ENCODE measurements at regions not wholly inside any gene's neighbourhood (a gene's known extent, or its start where the extent isn't known, plus 50 kb on each side); places are given as distances from the start of the nearest gene placed in this dataset.

DNA sequence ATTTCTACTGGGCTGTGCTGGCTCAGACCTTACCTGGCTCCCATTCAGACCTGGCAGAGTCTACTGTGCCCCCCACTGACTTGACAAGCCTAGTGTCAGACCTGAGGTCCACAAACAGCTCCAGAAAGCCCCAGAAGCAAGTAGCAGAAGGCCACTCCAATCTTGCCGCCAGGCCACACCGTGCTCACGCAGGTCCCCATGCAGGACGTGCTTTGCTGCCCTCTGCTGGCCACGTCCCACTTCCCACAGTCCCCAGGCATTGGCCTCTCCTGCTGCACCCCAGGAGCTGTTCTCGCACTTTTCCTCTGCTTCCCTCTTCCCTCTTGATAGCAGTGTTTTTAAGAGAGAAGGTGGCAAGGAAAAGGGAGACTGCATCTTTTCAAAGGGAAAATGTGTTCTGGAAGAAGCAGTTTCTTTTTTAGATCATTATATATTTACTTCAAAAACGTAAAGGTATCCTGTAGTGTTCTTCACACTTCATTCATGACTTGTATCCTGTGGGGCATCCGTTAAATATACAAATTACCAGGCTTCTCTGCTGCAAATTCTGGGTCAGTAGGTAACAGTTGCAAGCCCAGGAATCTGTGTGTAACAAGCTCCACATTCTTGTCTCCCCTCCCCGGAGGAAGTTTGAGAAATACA, 81.4 kb upstream of the PAPOLG start:
- Histone ChIP-seq H3K4me3 (ENCODE audit: low read length in 2 of 2) (no peak overlapping the region), H3K4me1 (ENCODE audit: control insufficient read depth in 1 of 2, insufficient read depth in 2 of 2, low read length in 2 of 2) (no peaks in the 10 kb centered on the region), H3K27me3 (ENCODE audit: control insufficient read depth in 1 of 2, insufficient read depth in 2 of 2, low read length in 1 of 2) (no peaks in the 10 kb centered on the region), H3K36me3 (ENCODE audit: control insufficient read depth in 1 of 2, insufficient read depth in 2 of 2, low read length in 1 of 2) (no peaks in the 10 kb centered on the region), H3K9me3 (ENCODE audit: control insufficient read depth, low read length) (no peaks in the 10 kb centered on the region), H3K27ac (ENCODE audit: low read depth in 1 of 2, low read length in 2 of 2) (no peak overlapping the region)
- DNase-seq: peak; percentile 89 to 94
- intact Hi-C loops (cut with DNase I): no loop called here
- WGBS, 2 donors: 28 to 29% methylated on average over 9 of the region's 9 CpGs
- ATAC-seq (ENCODE audit: low FRiP score): peak; percentile 88

DNA sequence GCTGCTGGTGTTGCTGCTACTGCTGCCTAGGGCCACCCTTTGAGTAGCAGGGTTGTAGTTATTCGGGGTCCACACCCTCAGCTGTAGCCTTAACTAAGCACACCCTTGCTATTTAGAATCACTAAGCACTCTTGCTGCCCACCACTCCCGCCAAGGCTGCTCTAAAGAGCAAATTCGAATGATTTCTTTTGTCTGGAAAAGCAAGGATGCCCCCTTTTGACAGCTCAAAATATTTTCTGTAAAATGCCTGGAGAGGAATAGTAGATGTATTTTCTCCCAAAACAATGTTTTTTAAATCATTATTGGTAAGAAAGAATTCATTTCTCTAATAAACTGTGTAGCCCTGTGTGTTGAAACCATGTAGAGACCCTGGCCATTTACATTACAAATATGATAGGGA, 80.8 kb upstream of the PAPOLG start:
- 73 to 78% methylated on average over 3 of the region's 3 CpGs for WGBS, 2 donors
- no peak for ATAC-seq (ENCODE audit: low FRiP score)
- intact Hi-C loops (cut with DNase I): no loop called here
- H3K27me3 ChIP-seq (ENCODE audit: control insufficient read depth in 1 of 2, insufficient read depth in 2 of 2, low read length in 1 of 2): no peaks in the 10 kb centered on the region
- DNase-seq: no peak
- H3K9me3 ChIP-seq (ENCODE audit: control insufficient read depth, low read length): no peaks in the 10 kb centered on the region
- H3K27ac ChIP-seq (ENCODE audit: low read depth in 1 of 2, low read length in 2 of 2): no peak overlapping the region
- H3K36me3 ChIP-seq (ENCODE audit: control insufficient read depth in 1 of 2, insufficient read depth in 2 of 2, low read length in 1 of 2): no peaks in the 10 kb centered on the region
- no peak overlapping the region for H3K4me3 ChIP-seq (ENCODE audit: low read length in 2 of 2)
- H3K4me1 ChIP-seq (ENCODE audit: control insufficient read depth in 1 of 2, insufficient read depth in 2 of 2, low read length in 2 of 2): no peaks in the 10 kb centered on the region

DNA sequence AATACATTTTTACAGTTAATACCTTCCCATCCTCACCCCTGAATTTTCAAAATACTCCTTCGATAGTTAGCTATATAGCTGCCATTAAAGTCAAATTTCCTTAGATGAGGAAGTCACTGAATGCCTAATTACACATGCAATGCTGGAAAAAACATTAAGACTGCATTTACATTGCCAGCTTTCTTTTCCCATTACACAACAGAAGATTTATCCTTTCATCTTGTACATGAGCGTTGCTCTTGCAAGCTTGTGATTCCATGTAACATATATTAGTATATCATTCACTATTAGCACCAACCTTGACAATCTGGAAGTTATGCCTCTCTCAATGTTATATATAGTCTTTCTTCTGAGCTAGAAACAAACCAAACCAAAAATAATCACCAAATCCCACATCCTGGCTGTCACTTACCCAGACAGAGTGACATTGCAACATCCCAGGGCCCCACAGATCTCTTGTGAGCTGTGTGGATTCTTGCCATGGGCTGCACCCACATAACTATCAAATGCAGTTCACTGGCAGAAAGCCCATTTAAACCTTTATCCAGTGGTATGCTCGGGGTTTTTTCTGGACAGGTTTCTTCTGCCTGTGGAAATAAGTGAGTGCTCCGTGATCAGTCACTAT, 79.2 kb upstream of the PAPOLG start:
- Histone ChIP-seq H3K9me3 (ENCODE audit: control insufficient read depth, low read length) (no peaks in the 10 kb centered on the region), H3K4me3 (ENCODE audit: low read length in 2 of 2) (no peak overlapping the region), H3K27ac (ENCODE audit: low read depth in 1 of 2, low read length in 2 of 2) (no peak overlapping the region), H3K27me3 (ENCODE audit: control insufficient read depth in 1 of 2, insufficient read depth in 2 of 2, low read length in 1 of 2) (no peaks in the 10 kb centered on the region), H3K36me3 (ENCODE audit: control insufficient read depth in 1 of 2, insufficient read depth in 2 of 2, low read length in 1 of 2) (no peaks in the 10 kb centered on the region), H3K4me1 (ENCODE audit: control insufficient read depth in 1 of 2, insufficient read depth in 2 of 2, low read length in 2 of 2) (no peaks in the 10 kb centered on the region)
- no peak for ATAC-seq (ENCODE audit: low FRiP score)
- no peak for DNase-seq
- WGBS, 2 donors: 49 to 55% methylated on average over 4 of the region's 4 CpGs
- intact Hi-C loops (cut with DNase I): no loop called here

DNA sequence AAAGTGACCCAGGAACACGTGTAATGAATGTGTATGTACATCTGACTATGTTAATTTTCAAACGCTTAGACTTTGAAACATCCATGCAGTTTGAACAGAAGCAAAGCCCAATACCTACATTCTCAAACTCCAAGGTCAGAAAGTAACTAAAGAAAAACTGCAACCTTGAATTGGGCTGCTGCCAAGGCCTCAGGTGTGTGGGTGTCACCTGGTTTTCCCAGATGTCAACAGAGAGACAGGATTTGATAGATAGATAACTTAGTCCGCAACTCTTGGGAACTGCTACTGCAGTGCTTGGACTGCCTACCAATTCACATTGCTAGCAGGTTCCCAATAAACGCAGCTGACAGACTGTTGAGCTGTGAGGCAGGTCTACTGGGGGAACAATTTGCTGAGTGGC, 78.7 kb upstream of the PAPOLG start:
- H3K9me3 ChIP-seq (ENCODE audit: control insufficient read depth, low read length): no peaks in the 10 kb centered on the region
- no peak for ATAC-seq (ENCODE audit: low FRiP score)
- intact Hi-C loops (cut with DNase I): no loop called here
- no peak for DNase-seq
- no peak overlapping the region for H3K27ac ChIP-seq (ENCODE audit: low read depth in 1 of 2, low read length in 2 of 2)
- H3K36me3 ChIP-seq (ENCODE audit: control insufficient read depth in 1 of 2, insufficient read depth in 2 of 2, low read length in 1 of 2): no peaks in the 10 kb centered on the region
- no peaks in the 10 kb centered on the region for H3K4me1 ChIP-seq (ENCODE audit: control insufficient read depth in 1 of 2, insufficient read depth in 2 of 2, low read length in 2 of 2)
- 69 to 78% methylated on average over 4 of the region's 4 CpGs for WGBS, 2 donors
- no peak overlapping the region for H3K4me3 ChIP-seq (ENCODE audit: low read length in 2 of 2)
- no peaks in the 10 kb centered on the region for H3K27me3 ChIP-seq (ENCODE audit: control insufficient read depth in 1 of 2, insufficient read depth in 2 of 2, low read length in 1 of 2)

DNA sequence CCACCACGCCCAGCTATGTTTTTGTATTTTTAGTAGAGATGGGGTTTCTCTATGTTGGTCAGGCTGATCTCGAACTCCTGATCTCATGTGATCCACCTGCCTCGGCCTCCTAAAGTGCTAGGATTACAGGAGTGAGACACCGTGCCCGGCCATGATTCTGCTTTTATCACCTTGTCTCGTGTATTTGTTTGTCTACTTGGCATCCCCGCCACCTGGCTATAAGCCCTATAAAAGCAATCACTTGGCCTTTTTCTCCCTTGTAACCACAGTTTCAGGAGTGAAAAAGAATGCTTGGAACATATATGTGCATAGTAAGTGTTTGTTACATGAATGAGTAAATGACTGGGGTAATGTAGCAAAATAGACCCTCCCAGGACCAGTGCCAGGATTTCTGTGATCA, 77.5 kb upstream of the PAPOLG start:
- 48 to 52% methylated on average over 7 of the region's 7 CpGs for WGBS, 2 donors
- H3K36me3 ChIP-seq (ENCODE audit: control insufficient read depth in 1 of 2, insufficient read depth in 2 of 2, low read length in 1 of 2): no peaks in the 10 kb centered on the region
- intact Hi-C loops (cut with DNase I): no loop called here
- no peaks in the 10 kb centered on the region for H3K4me1 ChIP-seq (ENCODE audit: control insufficient read depth in 1 of 2, insufficient read depth in 2 of 2, low read length in 2 of 2)
- H3K27me3 ChIP-seq (ENCODE audit: control insufficient read depth in 1 of 2, insufficient read depth in 2 of 2, low read length in 1 of 2): no peaks in the 10 kb centered on the region
- ATAC-seq (ENCODE audit: low FRiP score): no peak
- no peak for DNase-seq
- H3K4me3 ChIP-seq (ENCODE audit: low read length in 2 of 2): no peak overlapping the region
- no peaks in the 10 kb centered on the region for H3K9me3 ChIP-seq (ENCODE audit: control insufficient read depth, low read length)
- no peak overlapping the region for H3K27ac ChIP-seq (ENCODE audit: low read depth in 1 of 2, low read length in 2 of 2)

DNA sequence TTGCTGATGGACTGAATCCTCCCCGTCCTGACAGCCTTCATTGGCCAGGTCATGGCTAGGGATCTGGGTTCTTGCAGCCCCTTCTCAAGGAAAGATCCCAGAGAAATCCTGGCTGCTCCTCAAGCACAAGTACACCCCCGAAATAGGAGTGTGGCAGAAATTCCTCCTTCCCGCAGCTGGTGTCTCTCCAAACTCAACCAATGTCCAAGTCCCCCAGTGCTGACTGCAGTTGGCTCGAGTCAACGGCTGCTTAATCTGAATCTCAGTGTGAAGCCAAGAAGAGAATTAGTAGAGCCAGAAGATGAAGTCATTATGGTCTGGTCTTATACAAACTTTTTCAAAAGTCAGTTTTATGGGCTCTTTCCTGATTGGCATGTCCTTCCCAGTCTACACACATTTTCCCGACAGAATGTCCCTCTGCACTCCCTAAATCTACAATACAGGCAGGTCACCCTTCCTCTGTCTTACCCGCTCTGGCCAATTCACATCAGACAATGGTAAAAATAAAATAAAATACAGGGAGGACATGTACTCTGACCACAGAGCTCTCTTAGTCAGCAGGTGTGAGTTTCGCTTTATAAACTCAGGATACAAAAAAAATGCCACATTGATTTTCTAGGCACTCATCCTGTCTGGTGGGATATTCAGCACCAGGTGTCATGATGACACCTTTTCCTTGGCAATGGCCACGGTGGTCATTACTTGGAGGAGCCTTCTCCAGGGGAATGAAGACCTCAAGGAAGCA, 76.9 kb upstream of the PAPOLG start:
- intact Hi-C loops (cut with DNase I): no loop called here
- H3K4me1 ChIP-seq (ENCODE audit: control insufficient read depth in 1 of 2, insufficient read depth in 2 of 2, low read length in 2 of 2): no peaks in the 10 kb centered on the region
- ATAC-seq (ENCODE audit: low FRiP score) (no peak), DNase-seq (no peak)
- no peak overlapping the region for H3K4me3 ChIP-seq (ENCODE audit: low read length in 2 of 2)
- H3K27ac ChIP-seq (ENCODE audit: low read depth in 1 of 2, low read length in 2 of 2): no peak overlapping the region
- no peaks in the 10 kb centered on the region for H3K36me3 ChIP-seq (ENCODE audit: control insufficient read depth in 1 of 2, insufficient read depth in 2 of 2, low read length in 1 of 2)
- no peaks in the 10 kb centered on the region for H3K27me3 ChIP-seq (ENCODE audit: control insufficient read depth in 1 of 2, insufficient read depth in 2 of 2, low read length in 1 of 2)
- no peaks in the 10 kb centered on the region for H3K9me3 ChIP-seq (ENCODE audit: control insufficient read depth, low read length)
- WGBS, 2 donors: 14 to 17% methylated on average over 9 of the region's 9 CpGs

DNA sequence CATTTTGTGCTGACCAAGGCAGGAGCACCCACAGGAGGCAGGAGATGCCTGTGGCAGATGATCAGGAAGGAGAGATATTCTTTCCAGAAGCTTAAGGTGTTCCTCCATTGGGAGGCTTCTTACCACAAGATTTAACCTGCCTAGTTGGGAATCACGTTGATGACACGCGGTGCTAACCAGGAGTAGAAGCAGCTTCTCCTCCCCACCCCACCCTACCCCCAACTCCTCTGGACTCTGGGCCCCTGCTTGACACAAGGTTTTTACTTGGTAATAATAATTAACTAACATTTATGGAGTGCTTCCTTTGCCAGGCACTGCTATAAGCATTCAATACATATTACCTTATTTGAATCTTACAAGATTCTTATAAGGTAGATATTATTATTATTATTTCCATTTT, 62.5 kb upstream of the PAPOLG start:
- ATAC-seq (ENCODE audit: low FRiP score) (no peak), DNase-seq (no peak)
- 86 to 95% methylated on average over 3 of the region's 3 CpGs for WGBS, 2 donors
- Histone ChIP-seq H3K9me3 (ENCODE audit: control insufficient read depth, low read length) (no peaks in the 10 kb centered on the region), H3K4me3 (ENCODE audit: low read length in 2 of 2) (no peak overlapping the region), H3K27me3 (ENCODE audit: control insufficient read depth in 1 of 2, insufficient read depth in 2 of 2, low read length in 1 of 2) (no peaks in the 10 kb centered on the region), H3K36me3 (ENCODE audit: control insufficient read depth in 1 of 2, insufficient read depth in 2 of 2, low read length in 1 of 2) (no peaks in the 10 kb centered on the region), H3K27ac (ENCODE audit: low read depth in 1 of 2, low read length in 2 of 2) (no peak overlapping the region), H3K4me1 (ENCODE audit: control insufficient read depth in 1 of 2, insufficient read depth in 2 of 2, low read length in 2 of 2) (no peaks in the 10 kb centered on the region)
- intact Hi-C loops (cut with DNase I): no loop called here

DNA sequence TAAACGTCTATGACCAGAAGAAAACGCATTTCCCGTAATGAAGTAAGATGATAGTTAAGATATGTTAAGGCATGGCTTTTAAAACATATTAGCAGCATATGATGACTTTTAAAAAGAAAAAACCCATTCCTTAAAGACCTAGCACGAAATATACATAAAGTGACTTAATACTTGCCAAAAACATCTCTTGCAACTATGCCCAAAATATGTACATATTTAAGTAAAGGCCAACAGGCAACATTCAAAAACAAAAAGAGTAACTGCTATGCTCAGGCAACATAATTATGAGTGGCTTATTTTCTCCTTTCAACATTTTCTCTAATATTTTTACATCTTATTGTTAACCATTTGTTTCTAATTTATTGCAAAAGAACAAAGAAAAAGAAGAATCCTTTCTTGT, 60.3 kb upstream of the PAPOLG start:
- WGBS, 2 donors: 68 to 73% methylated on average over 4 of the region's 4 CpGs
- intact Hi-C loops (cut with DNase I): no loop called here
- no peak for DNase-seq
- no peak overlapping the region for H3K4me3 ChIP-seq (ENCODE audit: low read length in 2 of 2)
- no peak overlapping the region for H3K27ac ChIP-seq (ENCODE audit: low read depth in 1 of 2, low read length in 2 of 2)
- H3K4me1 ChIP-seq (ENCODE audit: control insufficient read depth in 1 of 2, insufficient read depth in 2 of 2, low read length in 2 of 2): no peaks in the 10 kb centered on the region
- H3K36me3 ChIP-seq (ENCODE audit: control insufficient read depth in 1 of 2, insufficient read depth in 2 of 2, low read length in 1 of 2): no peaks in the 10 kb centered on the region
- H3K9me3 ChIP-seq (ENCODE audit: control insufficient read depth, low read length): no peaks in the 10 kb centered on the region
- no peaks in the 10 kb centered on the region for H3K27me3 ChIP-seq (ENCODE audit: control insufficient read depth in 1 of 2, insufficient read depth in 2 of 2, low read length in 1 of 2)
- no peak for ATAC-seq (ENCODE audit: low FRiP score)

DNA sequence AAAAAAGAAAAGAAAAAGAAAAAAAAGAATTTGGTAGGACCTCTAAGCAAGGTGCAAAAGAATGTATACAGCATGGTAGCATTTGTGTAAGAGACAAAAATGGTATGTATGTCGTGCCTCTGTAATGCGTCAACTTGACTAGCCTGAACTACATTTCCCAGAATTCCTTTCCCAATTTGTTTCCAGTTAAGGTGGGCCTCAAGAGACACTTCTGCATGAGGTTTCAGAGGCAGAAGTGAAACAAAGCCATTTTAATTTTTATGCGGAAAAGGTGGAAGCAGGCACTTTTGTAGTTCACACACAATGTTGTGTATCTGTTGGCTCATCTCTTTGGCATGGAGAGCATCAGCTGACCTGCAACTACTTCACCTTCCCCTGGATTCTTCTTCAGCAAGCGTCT, 56.5 kb upstream of the PAPOLG start:
- Histone ChIP-seq H3K4me1 (ENCODE audit: control insufficient read depth in 1 of 2, insufficient read depth in 2 of 2, low read length in 2 of 2) (no peaks in the 10 kb centered on the region), H3K27ac (ENCODE audit: low read depth in 1 of 2, low read length in 2 of 2) (no peak overlapping the region), H3K4me3 (ENCODE audit: low read length in 2 of 2) (no peak overlapping the region), H3K9me3 (ENCODE audit: control insufficient read depth, low read length) (no peaks in the 10 kb centered on the region), H3K36me3 (ENCODE audit: control insufficient read depth in 1 of 2, insufficient read depth in 2 of 2, low read length in 1 of 2) (no peaks in the 10 kb centered on the region), H3K27me3 (ENCODE audit: control insufficient read depth in 1 of 2, insufficient read depth in 2 of 2, low read length in 1 of 2) (no peaks in the 10 kb centered on the region)
- ATAC-seq (ENCODE audit: low FRiP score): no peak
- 80 to 83% methylated on average over 4 of the region's 4 CpGs for WGBS, 2 donors
- no peak for DNase-seq
- intact Hi-C loops (cut with DNase I): no loop called here
